Activated CD4-positive, alpha-beta T cell treated with anti-CD3 and anti-CD28 coated beads, Interleukin-2, amount 10 ng/mL, durations not matched to agents 7 days and 5 days (primary cell): ENCODE measurements at regions not wholly inside any gene's neighbourhood (a gene's known extent, or its start where the extent isn't known, plus 50 kb on each side); places are given as distances from the start of the nearest gene placed in this dataset.

Source experiments
- CTCF ChIA-PET: fragments of 350-600 bp; sonication (Branson Sonifier 250); formaldehyde crosslinking; loops from one replicate; lab custom pipeline; 2021; ENCODE audit warnings: antibody characterized with exemption; lab: Charles Lee
- POLR2A ChIA-PET: fragments of 350-600 bp; sonication (Branson Sonifier 250); formaldehyde crosslinking; loops from one replicate; lab custom pipeline; 2021; ENCODE audit warnings: antibody characterized with exemption; lab: Charles Lee
- DNase-seq: peaks from one replicate; pipeline ENCODE4 v3.0.0-alpha.2; 2020
- H3K27ac Mint-ChIP-seq: one replicate; pipeline ENCODE4 v1.8.0; 2021; ENCODE audit warnings: mild to moderate bottlenecking, moderate library complexity, mixed read lengths
- H3K27me3 Mint-ChIP-seq: one replicate; pipeline ENCODE4 v1.8.0; 2021; ENCODE audit warnings: mixed read lengths
- H3K36me3 Mint-ChIP-seq: one replicate; pipeline ENCODE4 v1.8.0; 2021; ENCODE audit warnings: low read depth, mixed read lengths
- H3K4me1 Mint-ChIP-seq: one replicate; pipeline ENCODE4 v1.8.0; 2021; ENCODE audit warnings: mixed read lengths
- H3K4me3 Mint-ChIP-seq: one replicate; pipeline ENCODE4 v1.8.0; 2021; ENCODE audit warnings: mild to moderate bottlenecking, moderate library complexity, mixed read lengths
- H3K9me3 Mint-ChIP-seq: one replicate; pipeline ENCODE4 v1.8.0; 2021; ENCODE audit warnings: mixed read lengths

GRCh38 chr2:190802626-190803209 lies 77.9 kb upstream of the GLS start:
- Mint-ChIP-seq H3K4me1 (peaks cover 5% of the 10 kb centered on the region), H3K27me3 (peaks cover 1% of the 10 kb centered on the region), H3K27ac (no peak overlapping the region), H3K4me3 (no peak overlapping the region), H3K36me3 (no peaks in the 10 kb centered on the region), H3K9me3 (no peaks in the 10 kb centered on the region)
- ChIA-PET POLR2A (no interaction called here), CTCF (no interaction called here)
- no peak for DNase-seq

GRCh38 chr2:190804182-190804795 lies 76.3 kb upstream of the GLS start:
- Mint-ChIP-seq H3K27me3 (peaks cover 1% of the 10 kb centered on the region), H3K4me3 (no peak overlapping the region), H3K9me3 (no peaks in the 10 kb centered on the region), H3K4me1 (peaks cover 9% of the 10 kb centered on the region), H3K36me3 (no peaks in the 10 kb centered on the region), H3K27ac (no peak overlapping the region)
- ChIA-PET CTCF (interaction anchor here (0.9 to 1.8 kb wide), 2 partner anchors 11 to 18 kb away, joined by 5 read pairs; no protein-coding TSS in a partner anchor), POLR2A (no interaction called here)
- peak; percentile 10 for DNase-seq

- H3K9me3 Mint-ChIP-seq = no peaks in the 10 kb centered on the region
- H3K4me1 Mint-ChIP-seq = peaks cover 11% of the 10 kb centered on the region
- H3K36me3 Mint-ChIP-seq = no peaks in the 10 kb centered on the region
- H3K4me3 Mint-ChIP-seq = no peak overlapping the region
- H3K27ac Mint-ChIP-seq = no peak overlapping the region
- H3K27me3 Mint-ChIP-seq = no peaks in the 10 kb centered on the region
- CTCF ChIA-PET = interaction anchor here (0.9 to 1.8 kb wide), 3 partner anchors 12 to 17 kb away, joined by 4 to 5 read pairs (median 5); no protein-coding TSS in a partner anchor
- POLR2A ChIA-PET = no interaction called here
- DNase-seq = no peak
Observed at GRCh38 chr2:190805126-190805525, 75.5 kb upstream of the GLS start.

GRCh38 chr2:190805843-190806242 lies 74.8 kb upstream of the GLS start:
- no peaks in the 10 kb centered on the region for H3K36me3 Mint-ChIP-seq
- no peaks in the 10 kb centered on the region for H3K27me3 Mint-ChIP-seq
- no peak overlapping the region for H3K4me3 Mint-ChIP-seq
- peaks cover 11% of the 10 kb centered on the region for H3K4me1 Mint-ChIP-seq
- no peak for DNase-seq
- H3K27ac Mint-ChIP-seq = no peak overlapping the region
- CTCF ChIA-PET = interaction anchor here (0.6 to 1.6 kb wide), 3 partner anchors 14 to 443 kb away, joined by 3 to 4 read pairs (median 3); no protein-coding TSS in a partner anchor
- POLR2A ChIA-PET = no interaction called here
- no peaks in the 10 kb centered on the region for H3K9me3 Mint-ChIP-seq

GRCh38 chr2:190807886-190808285 lies 72.7 kb upstream of the GLS start:
- H3K36me3 Mint-ChIP-seq = no peaks in the 10 kb centered on the region
- CTCF ChIA-PET = interaction anchor here (1.4 to 1.5 kb wide), 2 partner anchors 16 to 51 kb away, joined by 3 to 4 read pairs; no protein-coding TSS in a partner anchor

GRCh38 chr2:190809139-190809764 lies 71.4 kb upstream of the GLS start:
- H3K4me3 Mint-ChIP-seq = no peak overlapping the region
- no peaks in the 10 kb centered on the region for H3K36me3 Mint-ChIP-seq
- CTCF ChIA-PET = interaction anchor here (0.9 to 1.5 kb wide), 2 partner anchors 18 to 29 kb away, joined by 4 read pairs; no protein-coding TSS in a partner anchor
- POLR2A ChIA-PET = no interaction called here
- H3K4me1 Mint-ChIP-seq = peaks cover 11% of the 10 kb centered on the region
- no peaks in the 10 kb centered on the region for H3K27me3 Mint-ChIP-seq
- no peaks in the 10 kb centered on the region for H3K9me3 Mint-ChIP-seq
- no peak overlapping the region for H3K27ac Mint-ChIP-seq
- DNase-seq = no peak

More at GRCh38 chr2:190807886-190808285, 72.7 kb upstream of the GLS start:
- H3K4me3 Mint-ChIP-seq = no peak overlapping the region
- H3K27ac Mint-ChIP-seq = no peak overlapping the region
- peaks cover 11% of the 10 kb centered on the region for H3K4me1 Mint-ChIP-seq
- no peak for DNase-seq
- POLR2A ChIA-PET = no interaction called here
- H3K9me3 Mint-ChIP-seq = no peaks in the 10 kb centered on the region
- H3K27me3 Mint-ChIP-seq = no peaks in the 10 kb centered on the region

- no peak for DNase-seq
- ChIA-PET POLR2A (no interaction called here), CTCF (interaction anchor here (0.7 to 0.9 kb wide), 3 partner anchors 14 to 141 kb away, joined by 3 to 4 read pairs (median 3); no protein-coding TSS in a partner anchor)
- peaks cover 11% of the 10 kb centered on the region for H3K4me1 Mint-ChIP-seq
- no peak overlapping the region for H3K27ac Mint-ChIP-seq
- no peaks in the 10 kb centered on the region for H3K27me3 Mint-ChIP-seq
- no peaks in the 10 kb centered on the region for H3K9me3 Mint-ChIP-seq
- H3K36me3 Mint-ChIP-seq = no peaks in the 10 kb centered on the region
- H3K4me3 Mint-ChIP-seq = no peak overlapping the region
Observed at GRCh38 chr2:190809876-190810525, 70.6 kb upstream of the GLS start.

GRCh38 chr2:190810981-190811587 lies 69.5 kb upstream of the GLS start:
- peaks cover 11% of the 10 kb centered on the region for H3K4me1 Mint-ChIP-seq
- H3K9me3 Mint-ChIP-seq = no peaks in the 10 kb centered on the region
- no peaks in the 10 kb centered on the region for H3K36me3 Mint-ChIP-seq
- no peaks in the 10 kb centered on the region for H3K27me3 Mint-ChIP-seq
- DNase-seq = no peak
- H3K27ac Mint-ChIP-seq = no peak overlapping the region
- ChIA-PET CTCF (interaction anchor here (0.7 kb wide), 1 partner anchor 140 kb away, joined by 3 read pairs; no protein-coding TSS in a partner anchor), POLR2A (no interaction called here)
- no peak overlapping the region for H3K4me3 Mint-ChIP-seq

GRCh38 chr2:190811811-190812210 lies 68.8 kb upstream of the GLS start:
- Mint-ChIP-seq H3K4me1 (peaks cover 11% of the 10 kb centered on the region), H3K36me3 (no peaks in the 10 kb centered on the region), H3K27ac (no peak overlapping the region), H3K27me3 (no peaks in the 10 kb centered on the region), H3K9me3 (peaks cover 2% of the 10 kb centered on the region), H3K4me3 (no peak overlapping the region)
- ChIA-PET CTCF (interaction anchor here (0.6 kb wide), 1 partner anchor 33 kb away, joined by 3 read pairs; no protein-coding TSS in a partner anchor), POLR2A (no interaction called here)
- DNase-seq = no peak

- ChIA-PET CTCF (interaction anchor here (0.6 to 0.9 kb wide), 2 partner anchors 32 to 56 kb away, joined by 3 read pairs; no protein-coding TSS in a partner anchor), POLR2A (no interaction called here)
- Mint-ChIP-seq H3K9me3 (peaks cover 6% of the 10 kb centered on the region), H3K27ac (no peak overlapping the region), H3K4me1 (peaks cover 5% of the 10 kb centered on the region), H3K27me3 (no peaks in the 10 kb centered on the region), H3K36me3 (no peaks in the 10 kb centered on the region), H3K4me3 (no peak overlapping the region)
- DNase-seq = no peak
Observed at GRCh38 chr2:190812506-190813294, 67.9 kb upstream of the GLS start.

- CTCF ChIA-PET = no interaction called here
- H3K9me3 Mint-ChIP-seq = peaks cover 8% of the 10 kb centered on the region
Observed at GRCh38 chr2:190815226-190815625, 65.4 kb upstream of the GLS start.

GRCh38 chr2:190817082-190817481 lies 63.5 kb upstream of the GLS start:
- Mint-ChIP-seq H3K27me3 (no peaks in the 10 kb centered on the region), H3K4me1 (no peaks in the 10 kb centered on the region), H3K9me3 (peaks cover 8% of the 10 kb centered on the region), H3K27ac (no peak overlapping the region), H3K36me3 (no peaks in the 10 kb centered on the region), H3K4me3 (no peak overlapping the region)
- DNase-seq = no peak
- ChIA-PET CTCF (no interaction called here), POLR2A (no interaction called here)

More at GRCh38 chr2:190815226-190815625, 65.4 kb upstream of the GLS start:
- H3K4me1 Mint-ChIP-seq = no peaks in the 10 kb centered on the region
- H3K4me3 Mint-ChIP-seq = no peak overlapping the region
- H3K27ac Mint-ChIP-seq = no peak overlapping the region
- no peaks in the 10 kb centered on the region for H3K27me3 Mint-ChIP-seq
- no peaks in the 10 kb centered on the region for H3K36me3 Mint-ChIP-seq
- no peak for DNase-seq
- POLR2A ChIA-PET = no interaction called here
